Mucosa of descending colon (tissue), 3 donors: ENCODE measurements at regions not wholly inside any gene's neighbourhood (a gene's known extent, or its start where the extent isn't known, plus 50 kb on each side); places are given as distances from the start of the nearest gene placed in this dataset.

Experiments used
- ATAC-seq: fragments of 200-7000 bp; cut with Tn5 transposase; one replicate; pipeline ENCODE4 v1.9.1; 2020; ENCODE audit warnings: mild to moderate bottlenecking, moderate library complexity
- DNase-seq, 3 donors: peaks; one replicate each; pipeline ENCODE4 v3.0.0-alpha.2; 2020
- H3K36me3 ChIP-seq: fragments of 200-600 bp; one replicate; pipeline ENCODE4 v1.8.0; 2021; ENCODE audit warnings: low read depth, mild to moderate bottlenecking
- H3K4me1 ChIP-seq: fragments of 200-600 bp; one replicate; pipeline ENCODE4 v1.8.0; 2021; ENCODE audit warnings: low read depth, mild to moderate bottlenecking
- H3K4me3 ChIP-seq: fragments of 200-600 bp; one replicate; pipeline ENCODE4 v1.8.0; 2021; ENCODE audit warnings: mild to moderate bottlenecking
- H3K9me3 ChIP-seq: fragments of 200-600 bp; one replicate; pipeline ENCODE4 v1.8.0; 2021; ENCODE audit warnings: mild to moderate bottlenecking
- CTCF ChIP-seq: fragments of 200-600 bp; IDR thresholded peaks from one replicate; pipeline ENCODE4 v1.8.0; 2022; ENCODE audit warnings: antibody characterized with exemption, mild to moderate bottlenecking
- intact Hi-C, 2 donors: fragments of 100-400 bp; cut with DNase I in 1 of 2; cut with micrococcal nuclease in 1 of 2; formaldehyde crosslinking; loops; one replicate each; pipeline versions ENCODE4 v1.11.0 to v1.11.1; 2022; cut with DNase I, micrococcal nuclease
- donor health status: DM: no; HTN: no; CAD: no; lungs with moderate emphysema.
- donor health status: DM: no; HTN: no; CAD: no.
- donor health status: DM: no; HTN: yes; CAD: no.

DNA sequence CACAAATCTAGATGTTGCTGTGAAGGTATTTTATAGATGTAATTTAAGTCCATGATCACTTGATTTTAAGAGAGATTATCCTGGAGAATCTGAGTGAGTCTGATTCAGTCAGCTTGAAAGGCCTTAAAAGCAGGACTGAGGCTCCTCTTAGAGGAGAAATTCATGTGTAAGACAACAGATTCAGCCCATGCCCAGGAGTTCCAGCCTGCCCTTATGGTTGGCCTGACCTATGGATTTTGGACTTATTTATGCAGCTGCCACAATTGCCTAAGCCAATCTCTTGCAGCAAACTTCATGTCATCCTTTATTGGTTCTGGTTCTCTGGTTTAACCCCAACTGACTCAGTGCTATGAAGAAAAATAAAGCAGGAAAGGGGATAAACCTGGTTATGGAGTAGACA is 296.5 kb upstream of the RASGRP1 start:
- ATAC-seq (peak; percentile 78), DNase-seq (peak in 1 of 3 donors; percentile 22)
- Histone ChIP-seq H3K9me3 (no peaks in the 10 kb centered on the region), H3K4me3 (no peak overlapping the region), H3K4me1 (no peaks in the 10 kb centered on the region), H3K36me3 (no peaks in the 10 kb centered on the region)
- TF ChIP-seq CTCF = no peak
- intact Hi-C loops = no loop called here

- intact Hi-C loops = no loop called here
- DNase-seq = no peak
- ATAC-seq = no peak
- H3K4me1 ChIP-seq = no peaks in the 10 kb centered on the region
- H3K9me3 ChIP-seq = no peaks in the 10 kb centered on the region
- TF ChIP-seq CTCF = no peak
- no peak overlapping the region for H3K4me3 ChIP-seq
- no peaks in the 10 kb centered on the region for H3K36me3 ChIP-seq
These were observed 297.5 kb upstream of the RASGRP1 start for GRCh38 chr15:38862099-38862498.

GRCh38 chr15:38863381-38863780 is 298.8 kb upstream of the RASGRP1 start:
- no peak for ATAC-seq
- intact Hi-C loops = no loop called here
- TF ChIP-seq CTCF = no peak
- DNase-seq = no peak
- H3K9me3 ChIP-seq = no peaks in the 10 kb centered on the region
- H3K36me3 ChIP-seq = no peaks in the 10 kb centered on the region
- H3K4me1 ChIP-seq = no peaks in the 10 kb centered on the region
- H3K4me3 ChIP-seq = no peak overlapping the region

DNA sequence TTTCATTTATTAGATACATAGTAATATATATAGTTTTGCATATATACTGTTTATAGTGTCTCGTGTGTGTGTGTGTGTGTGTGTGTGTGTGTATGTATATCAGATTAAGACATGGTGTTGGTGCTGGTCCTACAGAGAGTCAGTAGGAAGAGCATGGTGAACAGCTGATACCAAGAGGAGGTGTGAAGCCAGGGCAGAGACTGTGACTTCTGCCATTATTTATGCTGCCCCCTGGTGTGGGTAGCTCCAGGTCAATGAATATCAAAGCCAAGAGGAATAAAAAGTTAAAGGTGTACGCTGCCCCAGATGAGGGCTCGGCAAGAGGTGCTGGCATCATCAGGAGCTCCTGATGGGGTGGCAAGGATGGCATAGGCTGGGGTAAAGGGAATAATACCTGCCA is 299.5 kb upstream of the RASGRP1 start:
- no peak overlapping the region for H3K4me3 ChIP-seq
- H3K9me3 ChIP-seq = no peaks in the 10 kb centered on the region
- H3K36me3 ChIP-seq = no peaks in the 10 kb centered on the region
- intact Hi-C loops = no loop called here
- H3K4me1 ChIP-seq = no peaks in the 10 kb centered on the region
- no peak for DNase-seq
- no peak for ATAC-seq
- no peak for TF ChIP-seq CTCF

GRCh38 chr15:38864827-38865581 is 300.4 kb upstream of the RASGRP1 start:
- H3K4me3 ChIP-seq = no peak overlapping the region
- H3K9me3 ChIP-seq = no peaks in the 10 kb centered on the region
- intact Hi-C loops = no loop called here
- peak; percentile 7 for ATAC-seq
- no peaks in the 10 kb centered on the region for H3K36me3 ChIP-seq
- H3K4me1 ChIP-seq = no peaks in the 10 kb centered on the region
- DNase-seq = peak in 1 of 3 donors; percentile 51
- no peak for TF ChIP-seq CTCF

GRCh38 chr15:38867556-38867955 is 302.9 kb upstream of the RASGRP1 start:
- TF ChIP-seq CTCF = no peak
- Histone ChIP-seq H3K4me1 (no peaks in the 10 kb centered on the region), H3K9me3 (no peaks in the 10 kb centered on the region), H3K4me3 (no peak overlapping the region), H3K36me3 (no peaks in the 10 kb centered on the region)
- intact Hi-C loops = no loop called here
- DNase-seq (no peak), ATAC-seq (no peak)
